A549 (cell line): ENCODE measurements at regions not wholly inside any gene's neighbourhood (a gene's known extent, or its start where the extent isn't known, plus 50 kb on each side); places are given as distances from the start of the nearest gene placed in this dataset.

Experiments
- ATAC-seq, 2 experiments: fragments of 200-7000 bp in 1 of 2; fragments of >200 bp in 1 of 2; cut with Nextera tagmentation in 1 of 2; cut with Tn5 transposase in 1 of 2; 3 replicates each; pipeline versions ENCODE4 v1.8.0 to v1.9.1; 2018 to 2020; ENCODE audit warnings: mild to moderate bottlenecking in 1 of 2, moderate library complexity in 1 of 2
- CTCF ChIA-PET: fragments of 300-600 bp; sonication (Branson Sonifier 250); formaldehyde crosslinking; extraction: SDS; loops from one replicate; lab custom pipeline; 2021; ENCODE audit warnings: antibody characterized with exemption, inconsistent platforms; lab: Yijun Ruan, JAX
- POLR2A ChIA-PET: fragments of 350-600 bp; formaldehyde crosslinking; extraction: SDS; loops from one replicate; lab custom pipeline; 2021; ENCODE audit warnings: antibody characterized with exemption, inconsistent platforms; lab: Yijun Ruan, JAX
- DNase-seq, 2 experiments: peaks; one replicate each; pipeline versions ENCODE4 v3.0.0 to v3.0.0-alpha.2; 2011 to 2016; ENCODE audit warnings: low read depth in 1 of 2, low spot score in 1 of 2
- FAIRE-seq: peaks from 2 replicates; lab custom pipeline; 2011; peaks lifted over from hg19 to GRCh38; lab: Jason Lieb, UNC
- H3K27ac ChIP-seq, 2 experiments: fragments of >200 bp; sonication (Bioruptor Twin); formaldehyde crosslinking; 3 replicates each; pipeline ENCODE4 v1.5.1; 2016 to 2017
- H3K4me1 ChIP-seq: fragments of >200 bp; sonication (Bioruptor Twin); formaldehyde crosslinking; 3 replicates; pipeline ENCODE4 v1.6.1; 2016
- H3K4me2 ChIP-seq: fragments of >200 bp; sonication (Bioruptor Twin); formaldehyde crosslinking; 3 replicates; pipeline ENCODE4 v1.6.1; 2016
- H3K4me3 ChIP-seq: fragments of >200 bp; sonication (Bioruptor Twin); formaldehyde crosslinking; 3 replicates; pipeline ENCODE4 v1.5.1; 2016
- H3K9me3 ChIP-seq: fragments of >200 bp; sonication (Bioruptor Twin); formaldehyde crosslinking; 3 replicates; pipeline ENCODE4 v1.6.1; 2016
- ATOH8 ChIP-seq: fragments of 250-450 bp; sonication (Bioruptor Pico); IDR thresholded peaks from 2 replicates; pipeline ENCODE4 v1.5.0; 2020; ENCODE audit warnings: low read depth, mild to moderate bottlenecking, moderate library complexity
- BCL3 ChIP-seq: fragments of >200 bp; sonication (Bioruptor Twin); formaldehyde crosslinking; IDR thresholded peaks from 3 replicates; pipeline ENCODE4 v1.6.1; 2016
- CEBPB ChIP-seq, 2 experiments: fragments of >200 bp in 1 of 2; sonication (Bioruptor Twin) in 1 of 2; formaldehyde crosslinking in 1 of 2; IDR thresholded peaks; 2 replicates each; pipeline ENCODE4 v1.6.1; 2012 to 2016
- CHD2 ChIP-seq: fragments of 150-350 bp; IDR thresholded peaks from 2 replicates; pipeline ENCODE4 v1.6.1; 2014; ENCODE audit warnings: low read length; ENCODE audit not compliant: partially characterized antibody
- CTCF ChIP-seq: fragments of >200 bp; sonication (Bioruptor Twin); formaldehyde crosslinking; IDR thresholded peaks from 3 replicates; pipeline ENCODE4 v1.5.1; 2016
- E2F6 ChIP-seq: IDR thresholded peaks from 2 replicates; pipeline ENCODE4 v1.6.1; 2012; ENCODE audit warnings: low read depth, borderline replicate concordance
- EP300 ChIP-seq, 2 experiments: fragments of >200 bp; sonication (Bioruptor Twin); formaldehyde crosslinking; IDR thresholded peaks; 2 replicates in 1 of 2; 3 replicates in 1 of 2; pipeline ENCODE4 v1.6.1; 2016 to 2017
- FOXS1 ChIP-seq: fragments of 250-450 bp; sonication (Bioruptor Pico); IDR thresholded peaks from 2 replicates; pipeline ENCODE4 v1.5.0; 2020; ENCODE audit warnings: mild to moderate bottlenecking, moderate library complexity
- HES2 ChIP-seq: fragments of >200 bp; sonication (Bioruptor Twin); formaldehyde crosslinking; IDR thresholded peaks from 2 replicates; pipeline ENCODE4 v1.6.1; 2016
- HMGXB4 ChIP-seq: fragments of 250-450 bp; sonication (Bioruptor Pico); IDR thresholded peaks from 2 replicates; pipeline ENCODE4 v1.5.0; 2021; ENCODE audit warnings: mild to moderate bottlenecking, moderate library complexity, borderline replicate concordance
- HOXB13 ChIP-seq: fragments of 250-450 bp; sonication (Bioruptor Pico); IDR thresholded peaks from 2 replicates; pipeline ENCODE4 v1.5.0; 2020; ENCODE audit warnings: low read depth, mild to moderate bottlenecking, moderate library complexity
- MAFK ChIP-seq: fragments of 450-650 bp; IDR thresholded peaks from 2 replicates; pipeline ENCODE4 v1.6.1; 2014; ENCODE audit not compliant: partially characterized antibody
- MAZ ChIP-seq: fragments of 150-350 bp; IDR thresholded peaks from 2 replicates; pipeline ENCODE4 v1.6.1; 2014; ENCODE audit warnings: antibody characterized with exemption, low read depth, low read length, borderline replicate concordance
- POLR2AphosphoS2 ChIP-seq: conservative IDR thresholded peaks from 2 replicates; pipeline ENCODE4 v1.6.1; 2012; ENCODE audit warnings: low read length, improper control_type of control experiment, inconsistent platforms
- RAD21 ChIP-seq, 2 experiments: fragments of >200 bp in 1 of 2; sonication (Bioruptor Twin) in 1 of 2; formaldehyde crosslinking in 1 of 2; IDR thresholded peaks in 1 of 2; conservative IDR thresholded peaks in 1 of 2; 2 replicates in 1 of 2; 3 replicates in 1 of 2; pipeline ENCODE4 v1.6.1; 2012 to 2018; ENCODE audit warnings: inconsistent platforms in 1 of 2
- RARB ChIP-seq: fragments of 250-450 bp; sonication (Bioruptor Pico); IDR thresholded peaks from 2 replicates; pipeline ENCODE4 v1.8.0; 2021; ENCODE audit warnings: mild to moderate bottlenecking, moderate library complexity
- RFX5 ChIP-seq: fragments of 450-650 bp; IDR thresholded peaks from 2 replicates; pipeline ENCODE4 v1.7.1; 2014; ENCODE audit warnings: antibody characterized with exemption, mild to moderate bottlenecking, moderate library complexity
- TFCP2L1 ChIP-seq: fragments of 250-450 bp; sonication (Bioruptor Pico); IDR thresholded peaks from 2 replicates; pipeline ENCODE4 v1.5.0; 2021; ENCODE audit warnings: mild to moderate bottlenecking
- TP53 ChIP-seq: fragments of 250-450 bp; sonication (Bioruptor Pico); IDR thresholded peaks from 2 replicates; pipeline ENCODE4 v1.5.0; 2021; ENCODE audit warnings: mild to moderate bottlenecking, moderate library complexity
- USF2 ChIP-seq: fragments of 450-650 bp; IDR thresholded peaks from 2 replicates; pipeline ENCODE4 v1.6.1; 2014; ENCODE audit warnings: antibody characterized with exemption
- ZNF302 ChIP-seq: fragments of 250-450 bp; sonication (Bioruptor Pico); IDR thresholded peaks from 2 replicates; pipeline ENCODE4 v1.9.0; 2021; ENCODE audit warnings: inconsistent platforms, mild to moderate bottlenecking, moderate library complexity
- whole genome bisulfite sequencing: methylation state at CpG from one replicate; pipeline ENCODE4 v1.1.6; 2017; ENCODE audit errors: missing lambda C conversion rate; 5-methylcytosine and 5-hydroxymethylcytosine counted together

- TF ChIP-seq CTCF (no peak), HOXB13 (CRISPR knock-in tag) (no peak)
Measured at GRCh38 chr5:93070938-93071337, 510.1 kb downstream of the NR2F1-AS1 start (continued).

GRCh38 chr5:93069276-93069675 lies 511.7 kb downstream of the NR2F1-AS1 start:
- 94% methylated on average over 2 of the region's 2 CpGs for WGBS
- Histone ChIP-seq H3K9me3 (no peaks in the 10 kb centered on the region), H3K27ac (no peak overlapping the region), H3K4me2 (no peak overlapping the region), H3K4me1 (0 out of 3 replicates have a peak, but pooled peaks cover 5% of the 10 kb centered on the region), H3K4me3 (no peak overlapping the region)
- ATAC-seq (no peak), FAIRE-seq (peak; percentile 54), DNase-seq (no peak)
- CTCF ChIA-PET, result interaction anchor here (1.1 kb wide), 1 partner anchor 29 kb away, joined by 4 read pairs; no protein-coding TSS in a partner anchor
- TF ChIP-seq TFCP2L1 (CRISPR knock-in tag) (no peak), CEBPB (IDR thresholded peaks at IDR 0.05) (0 out of 4 replicates have a peak, but pooled peaks of 1 of the 2 experiments have one; percentile 17)
- POLR2A ChIA-PET, result no interaction called here

- Histone ChIP-seq H3K4me1 (peaks cover 8% of the 10 kb centered on the region; the same call in 2 of the 3 replicates), H3K4me3 (no peak overlapping the region), H3K9me3 (no peaks in the 10 kb centered on the region)
- no peak for FAIRE-seq
- POLR2A ChIA-PET, result no interaction called here
- WGBS, result 86% methylated on average over 1 of the region's 1 CpG
- CTCF ChIA-PET, result no interaction called here
- TF ChIP-seq USF2 (no peak), TFCP2L1 (CRISPR knock-in tag) (no peak), RAD21 (conservative IDR thresholded peaks at IDR 0.05 in 1 of 2, IDR thresholded peaks at IDR 0.05 in 1 of 2) (peak in 1 of 2 experiments; percentile 37; a peak in 2 of 5 replicates)
- TF ChIP-seq, all 56 proteins: peak for 1
- H3K4me2 ChIP-seq, result no peak overlapping the region
- DNase-seq, result peak in 1 of 2 experiments; percentile 23
- H3K27ac ChIP-seq, result no peak overlapping the region
- ATAC-seq, result 0 out of 6 replicates have a peak, but pooled peaks of 1 of the 2 experiments have one; percentile 47
Measured at GRCh38 chr5:93062548-93062947, 518.5 kb downstream of the NR2F1-AS1 start.

- FAIRE-seq (peak; percentile 61), DNase-seq (no peak), ATAC-seq (no peak)
- TF ChIP-seq HOXB13 (CRISPR knock-in tag) (no peak), HMGXB4 (CRISPR knock-in tag) (no peak), POLR2AphosphoS2 (no peak), RFX5 (no peak), E2F6 (no peak), MAFK (no peak), MAZ (no peak), CHD2 (no peak), RAD21 (conservative IDR thresholded peaks at IDR 0.05 in 1 of 2, IDR thresholded peaks at IDR 0.05 in 1 of 2) (no peak), ATOH8 (CRISPR knock-in tag) (no peak), FOXS1 (CRISPR knock-in tag) (no peak), ZNF302 (no peak), BCL3 (no peak), TP53 (CRISPR knock-in tag) (no peak), HES2 (no peak), EP300 (IDR thresholded peaks at IDR 0.05) (no peak), RARB (no peak)
- Histone ChIP-seq H3K9me3 (no peaks in the 10 kb centered on the region), H3K4me3 (no peak overlapping the region), H3K4me2 (no peak overlapping the region), H3K4me1 (peaks cover 19% of the 10 kb centered on the region), H3K27ac (no peak overlapping the region)
- ChIA-PET POLR2A (no interaction called here), CTCF (no interaction called here)
Measured at GRCh38 chr5:93058309-93058708, 522.7 kb downstream of the NR2F1-AS1 start.
